ENCODE measurements at regions not wholly inside any gene's neighbourhood (a gene's known extent, or its start where the extent isn't known, plus 50 kb on each side); places are given as distances from the start of the nearest gene placed in this dataset.

- no peak overlapping the region for H3K4me3 ChIP-seq
- intact Hi-C loops (cut with DNase I; ENCODE audit: low total_unique reads) (no loop called here), in situ Hi-C loops (cut with MboI; ENCODE audit: low sequenced_read_pairs in 4 of 4) (no loop called here)
- TF ChIP-seq, protein P1, sequence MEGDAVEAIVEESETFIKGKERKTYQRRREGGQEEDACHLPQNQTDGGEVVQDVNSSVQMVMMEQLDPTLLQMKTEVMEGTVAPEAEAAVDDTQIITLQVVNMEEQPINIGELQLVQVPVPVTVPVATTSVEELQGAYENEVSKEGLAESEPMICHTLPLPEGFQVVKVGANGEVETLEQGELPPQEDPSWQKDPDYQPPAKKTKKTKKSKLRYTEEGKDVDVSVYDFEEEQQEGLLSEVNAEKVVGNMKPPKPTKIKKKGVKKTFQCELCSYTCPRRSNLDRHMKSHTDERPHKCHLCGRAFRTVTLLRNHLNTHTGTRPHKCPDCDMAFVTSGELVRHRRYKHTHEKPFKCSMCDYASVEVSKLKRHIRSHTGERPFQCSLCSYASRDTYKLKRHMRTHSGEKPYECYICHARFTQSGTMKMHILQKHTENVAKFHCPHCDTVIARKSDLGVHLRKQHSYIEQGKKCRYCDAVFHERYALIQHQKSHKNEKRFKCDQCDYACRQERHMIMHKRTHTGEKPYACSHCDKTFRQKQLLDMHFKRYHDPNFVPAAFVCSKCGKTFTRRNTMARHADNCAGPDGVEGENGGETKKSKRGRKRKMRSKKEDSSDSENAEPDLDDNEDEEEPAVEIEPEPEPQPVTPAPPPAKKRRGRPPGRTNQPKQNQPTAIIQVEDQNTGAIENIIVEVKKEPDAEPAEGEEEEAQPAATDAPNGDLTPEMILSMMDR (IDR thresholded peaks at IDR 0.05 in 4 of 5, conservative IDR thresholded peaks at IDR 0.05 in 1 of 5), result no peak
- TF ChIP-seq POLR2A (IDR thresholded peaks at IDR 0.05), result no peak
- no peak for DNase-seq
- ATAC-seq, result no peak
- no peaks in the 10 kb centered on the region for H3K27me3 ChIP-seq
- no peaks in the 10 kb centered on the region for H3K36me3 ChIP-seq
- no peaks in the 10 kb centered on the region for H3K4me1 ChIP-seq
- no peak overlapping the region for H3K27ac ChIP-seq
- no peaks in the 10 kb centered on the region for H3K9me3 ChIP-seq
These were observed 1191.2 kb downstream of the CNTNAP5 start for GRCh38 chr2:125216321-125216720.

DNA sequence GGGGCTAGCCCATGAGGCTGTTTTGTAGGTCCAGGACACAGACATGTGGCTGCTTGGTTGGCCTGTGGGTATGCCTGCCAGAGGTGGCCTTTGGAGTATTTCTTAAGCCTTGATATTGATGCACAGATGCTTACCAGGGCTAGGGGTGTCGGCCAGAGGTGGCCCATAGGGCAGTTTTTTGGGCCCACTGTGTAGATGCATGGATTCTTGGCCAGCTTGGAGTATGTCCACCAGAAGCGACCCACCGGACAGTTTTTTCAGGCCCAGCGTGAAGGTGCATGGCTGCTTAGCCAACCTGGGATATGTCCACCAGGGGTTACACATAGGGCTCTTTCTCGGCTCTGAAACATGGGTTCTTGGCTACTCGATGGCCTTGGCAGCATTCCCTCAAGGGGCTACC lies 1199.1 kb downstream of the CNTNAP5 start:
- TF ChIP-seq POLR2A (IDR thresholded peaks at IDR 0.05), result no peak
- TF ChIP-seq, protein P1 (IDR thresholded peaks at IDR 0.05 in 4 of 5, conservative IDR thresholded peaks at IDR 0.05 in 1 of 5), result no peak
- Histone ChIP-seq H3K27ac (no peak overlapping the region), H3K27me3 (no peaks in the 10 kb centered on the region), H3K4me1 (no peaks in the 10 kb centered on the region), H3K36me3 (no peaks in the 10 kb centered on the region), H3K9me3 (no peaks in the 10 kb centered on the region), H3K4me3 (no peak overlapping the region)
- intact Hi-C loops (cut with DNase I; ENCODE audit: low total_unique reads) (no loop called here), in situ Hi-C loops (cut with MboI; ENCODE audit: low sequenced_read_pairs in 4 of 4) (no loop called here)
- DNase-seq (no peak), ATAC-seq (no peak)

DNA sequence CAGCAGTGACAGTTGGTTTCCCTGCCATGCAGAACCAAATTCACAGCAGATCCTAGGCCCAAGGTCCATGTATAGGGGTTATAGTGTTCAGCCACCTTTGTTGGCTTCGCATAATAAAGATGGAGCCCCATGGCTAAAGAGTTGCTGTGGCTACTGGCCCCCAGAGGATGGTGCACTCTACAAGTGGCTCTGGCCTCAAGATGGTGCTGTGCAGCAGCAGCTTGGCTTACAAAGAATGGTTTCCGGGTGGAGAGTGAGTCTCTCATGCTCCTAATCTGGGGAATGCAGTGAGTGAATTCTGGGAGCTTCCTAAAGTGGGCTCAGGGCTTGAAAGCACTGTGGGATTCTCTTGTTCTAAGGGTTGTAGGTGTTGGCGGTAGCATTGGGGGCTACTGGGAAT lies 1199.7 kb downstream of the CNTNAP5 start:
- no peaks in the 10 kb centered on the region for H3K36me3 ChIP-seq
- no peaks in the 10 kb centered on the region for H3K4me1 ChIP-seq
- no peaks in the 10 kb centered on the region for H3K9me3 ChIP-seq
- in situ Hi-C loops (cut with MboI; ENCODE audit: low sequenced_read_pairs in 4 of 4) (no loop called here), intact Hi-C loops (cut with DNase I; ENCODE audit: low total_unique reads) (no loop called here)
- no peak for DNase-seq
- no peak for ATAC-seq
- no peaks in the 10 kb centered on the region for H3K27me3 ChIP-seq
- H3K27ac ChIP-seq, result no peak overlapping the region
- H3K4me3 ChIP-seq, result no peak overlapping the region
- TF ChIP-seq POLR2A (IDR thresholded peaks at IDR 0.05), result no peak
- TF ChIP-seq, protein P1 (IDR thresholded peaks at IDR 0.05 in 4 of 5, conservative IDR thresholded peaks at IDR 0.05 in 1 of 5), result no peak

DNA sequence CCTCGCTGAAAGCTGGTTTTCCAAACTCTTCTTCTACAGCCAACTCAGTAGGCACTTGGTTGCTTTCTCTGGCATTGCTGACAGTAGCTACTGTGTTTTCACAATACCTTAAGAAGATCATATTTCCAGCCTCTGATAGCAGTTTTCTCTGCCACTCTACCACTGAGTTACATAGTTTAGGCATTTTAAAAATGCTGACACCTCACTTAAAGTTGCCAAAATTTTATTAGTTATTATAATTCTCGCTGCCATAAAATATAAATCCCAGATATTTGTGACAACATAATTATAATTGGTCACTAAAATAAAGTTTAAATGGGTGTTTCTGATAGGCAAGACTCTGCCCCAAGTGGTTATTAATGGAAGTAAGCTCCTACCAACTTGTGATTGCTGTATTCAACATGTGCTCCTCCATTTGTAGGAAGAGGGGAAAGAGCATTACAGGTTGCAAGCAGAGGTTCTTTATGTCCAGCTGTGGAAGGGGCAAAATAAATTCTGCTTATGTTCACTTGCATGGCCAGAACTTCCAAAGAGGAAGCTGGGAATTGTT lies 1202.8 kb downstream of the CNTNAP5 start:
- no peak overlapping the region for H3K27ac ChIP-seq
- no peaks in the 10 kb centered on the region for H3K36me3 ChIP-seq
- DNase-seq (no peak), ATAC-seq (no peak)
- in situ Hi-C loops (cut with MboI; ENCODE audit: low sequenced_read_pairs in 4 of 4) (no loop called here), intact Hi-C loops (cut with DNase I; ENCODE audit: low total_unique reads) (no loop called here)
- H3K4me3 ChIP-seq, result no peak overlapping the region
- H3K27me3 ChIP-seq, result no peaks in the 10 kb centered on the region
- no peaks in the 10 kb centered on the region for H3K9me3 ChIP-seq
- H3K4me1 ChIP-seq, result no peaks in the 10 kb centered on the region
- TF ChIP-seq, protein P1 (IDR thresholded peaks at IDR 0.05 in 4 of 5, conservative IDR thresholded peaks at IDR 0.05 in 1 of 5), result no peak

GRCh38 chr2:125240870-125241269 lies 1215.8 kb downstream of the CNTNAP5 start:
- TF ChIP-seq POLR2A (IDR thresholded peaks at IDR 0.05), result no peak
- TF ChIP-seq, protein P1 (IDR thresholded peaks at IDR 0.05 in 4 of 5, conservative IDR thresholded peaks at IDR 0.05 in 1 of 5), result no peak
- in situ Hi-C loops (cut with MboI; ENCODE audit: low sequenced_read_pairs in 4 of 4), result no loop called here

More at GRCh38 chr2:125240870-125241269, 1215.8 kb downstream of the CNTNAP5 start:
- no peaks in the 10 kb centered on the region for H3K4me1 ChIP-seq
- ATAC-seq (no peak), DNase-seq (no peak)
- no peak overlapping the region for H3K27ac ChIP-seq
- H3K27me3 ChIP-seq, result no peaks in the 10 kb centered on the region
- intact Hi-C loops (cut with DNase I; ENCODE audit: low total_unique reads), result no loop called here
- no peaks in the 10 kb centered on the region for H3K9me3 ChIP-seq
- no peak overlapping the region for H3K4me3 ChIP-seq
- H3K36me3 ChIP-seq, result no peaks in the 10 kb centered on the region

All from gastrocnemius medialis (tissue), 4 donors.